ENCODE measurements at regions not wholly inside any gene's neighbourhood (a gene's known extent, or its start where the extent isn't known, plus 50 kb on each side); places are given as distances from the start of the nearest gene placed in this dataset.

GRCh38 chr11:32279672-32280071 lies 155.7 kb downstream of the WT1 start:
- DNase-seq = no peak

GRCh38 chr11:32280339-32280738 lies 155.0 kb downstream of the WT1 start:
- no peak for DNase-seq

- DNase-seq = no peak
Observed at GRCh38 chr11:32288276-32288675, 147.1 kb downstream of the WT1 start.

- no peak for DNase-seq
Observed at GRCh38 chr11:32289701-32290100, 145.6 kb downstream of the WT1 start.

GRCh38 chr11:32290783-32291182 lies 144.6 kb downstream of the WT1 start:
- DNase-seq = no peak

GRCh38 chr11:32297611-32298011 lies 137.7 kb downstream of the WT1 start:
- no peak for DNase-seq

GRCh38 chr11:32302826-32303225 lies 132.5 kb downstream of the WT1 start:
- no peak for DNase-seq

- no peak for DNase-seq
Observed at GRCh38 chr11:32304521-32304920, 130.8 kb downstream of the WT1 start.

- DNase-seq = no peak
Observed at GRCh38 chr11:32305460-32305859, 129.9 kb downstream of the WT1 start.

GRCh38 chr11:32307471-32307870 lies 127.9 kb downstream of the WT1 start:
- no peak for DNase-seq

GRCh38 chr11:32307913-32308312 lies 127.4 kb downstream of the WT1 start:
- no peak for DNase-seq

GRCh38 chr11:32309530-32310213 lies 125.7 kb downstream of the WT1 start:
- no peak for DNase-seq

- no peak for DNase-seq
Observed at GRCh38 chr11:32310214-32310601, 125.1 kb downstream of the WT1 start.

GRCh38 chr11:32311346-32312065 lies 123.8 kb downstream of the WT1 start:
- no peak for DNase-seq

GRCh38 chr11:32312206-32312817 lies 123.0 kb downstream of the WT1 start:
- no peak for DNase-seq

GRCh38 chr11:32312865-32313403 lies 122.4 kb downstream of the WT1 start:
- DNase-seq = peak; percentile 46

- no peak for DNase-seq
Observed at GRCh38 chr11:32313477-32313876, 121.9 kb downstream of the WT1 start.

GRCh38 chr11:32315121-32315520 lies 120.2 kb downstream of the WT1 start:
- DNase-seq = no peak

GRCh38 chr11:32316232-32316631 lies 119.1 kb downstream of the WT1 start:
- no peak for DNase-seq

GRCh38 chr11:32316858-32317642 lies 118.3 kb downstream of the WT1 start:
- DNase-seq = no peak

GRCh38 chr11:32317643-32318042 lies 117.7 kb downstream of the WT1 start:
- no peak for DNase-seq

GRCh38 chr11:32318071-32319055 lies 117.0 kb downstream of the WT1 start:
- DNase-seq = no peak
